ENCODE measurements at regions not wholly inside any gene's neighbourhood (a gene's known extent, or its start where the extent isn't known, plus 50 kb on each side); places are given as distances from the start of the nearest gene placed in this dataset.

DNA sequence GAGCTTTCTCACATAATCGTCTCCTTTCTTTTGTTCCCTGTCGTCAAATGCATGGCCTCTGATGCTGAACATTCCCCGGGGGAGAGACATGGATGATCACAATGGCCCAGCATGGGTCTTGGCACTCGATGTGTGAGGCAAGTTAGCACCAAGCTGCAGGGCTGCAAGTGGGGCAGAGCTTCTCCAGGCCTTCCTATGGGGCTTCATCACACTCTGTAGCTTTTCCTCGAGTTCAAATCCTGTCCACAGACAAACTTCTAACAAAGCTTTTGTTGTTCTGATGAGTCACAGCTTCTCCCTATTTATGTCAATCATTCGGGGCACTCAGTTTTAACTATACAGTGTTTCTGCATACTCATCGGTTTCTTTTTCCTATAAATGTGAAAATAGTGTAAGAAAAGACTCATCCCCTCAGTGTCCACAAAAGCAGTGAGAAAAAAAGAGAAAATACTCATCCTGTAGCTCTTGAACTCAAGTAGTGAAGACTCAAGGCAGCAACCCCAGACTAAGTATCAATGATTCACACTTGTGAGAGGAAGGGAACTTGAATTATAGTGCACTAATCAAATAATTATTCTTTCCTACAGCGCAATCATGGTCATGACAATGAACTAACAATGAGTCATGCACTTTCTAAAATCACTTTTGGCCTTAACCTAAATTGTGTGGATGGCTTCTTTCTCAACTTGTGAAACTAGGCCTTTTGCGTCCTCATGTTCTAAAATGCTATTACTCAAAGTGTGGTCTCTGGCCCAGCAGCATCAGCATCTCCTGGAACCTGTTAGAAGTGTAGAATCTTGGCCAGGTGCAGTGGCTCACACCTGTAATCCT is 68.4 kb upstream of the NOX3 start:
- TF ChIP-seq, protein P1, sequence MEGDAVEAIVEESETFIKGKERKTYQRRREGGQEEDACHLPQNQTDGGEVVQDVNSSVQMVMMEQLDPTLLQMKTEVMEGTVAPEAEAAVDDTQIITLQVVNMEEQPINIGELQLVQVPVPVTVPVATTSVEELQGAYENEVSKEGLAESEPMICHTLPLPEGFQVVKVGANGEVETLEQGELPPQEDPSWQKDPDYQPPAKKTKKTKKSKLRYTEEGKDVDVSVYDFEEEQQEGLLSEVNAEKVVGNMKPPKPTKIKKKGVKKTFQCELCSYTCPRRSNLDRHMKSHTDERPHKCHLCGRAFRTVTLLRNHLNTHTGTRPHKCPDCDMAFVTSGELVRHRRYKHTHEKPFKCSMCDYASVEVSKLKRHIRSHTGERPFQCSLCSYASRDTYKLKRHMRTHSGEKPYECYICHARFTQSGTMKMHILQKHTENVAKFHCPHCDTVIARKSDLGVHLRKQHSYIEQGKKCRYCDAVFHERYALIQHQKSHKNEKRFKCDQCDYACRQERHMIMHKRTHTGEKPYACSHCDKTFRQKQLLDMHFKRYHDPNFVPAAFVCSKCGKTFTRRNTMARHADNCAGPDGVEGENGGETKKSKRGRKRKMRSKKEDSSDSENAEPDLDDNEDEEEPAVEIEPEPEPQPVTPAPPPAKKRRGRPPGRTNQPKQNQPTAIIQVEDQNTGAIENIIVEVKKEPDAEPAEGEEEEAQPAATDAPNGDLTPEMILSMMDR (IDR thresholded peaks at IDR 0.05; ENCODE audit: poor library complexity, severe bottlenecking), result no peak
- peak; percentile 73 for ATAC-seq (ENCODE audit: low read depth)
- no peak for DNase-seq (ENCODE audit: low spot score)
- Histone ChIP-seq H3K36me3 (ENCODE audit: low read depth) (no peaks in the 10 kb centered on the region), H3K27ac (ENCODE audit: poor library complexity, severe bottlenecking) (peak overlapping the region; percentile 30), H3K9me3 (ENCODE audit: severe bottlenecking) (no peaks in the 10 kb centered on the region), H3K27me3 (ENCODE audit: insufficient read depth, poor library complexity, severe bottlenecking) (no peaks in the 10 kb centered on the region), H3K4me1 (ENCODE audit: insufficient read depth, poor library complexity, severe bottlenecking) (peaks cover 19% of the 10 kb centered on the region), H3K4me3 (ENCODE audit: severe bottlenecking) (no peak overlapping the region)

DNA sequence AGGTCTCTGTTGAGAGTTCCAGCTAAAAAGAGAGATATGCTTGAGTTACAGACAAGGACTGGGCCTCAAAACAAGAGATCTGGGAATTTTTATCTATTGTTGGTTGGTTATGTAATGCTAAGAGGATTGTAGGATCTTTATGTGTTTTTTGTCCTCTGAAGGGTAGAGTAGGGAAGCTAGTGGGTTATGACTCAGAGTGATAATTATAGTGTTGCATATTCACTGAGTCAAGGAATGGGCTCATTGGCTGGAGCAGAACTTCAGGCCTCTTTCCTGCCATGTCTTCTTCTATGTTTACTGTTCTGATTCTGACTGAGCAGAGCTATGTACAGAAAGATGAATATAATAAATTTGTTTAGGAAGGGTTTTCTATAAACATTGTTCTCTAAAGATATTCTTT is 66.1 kb upstream of the NOX3 start:
- Histone ChIP-seq H3K27ac (ENCODE audit: poor library complexity, severe bottlenecking) (no peak overlapping the region), H3K27me3 (ENCODE audit: insufficient read depth, poor library complexity, severe bottlenecking) (no peaks in the 10 kb centered on the region), H3K9me3 (ENCODE audit: severe bottlenecking) (no peaks in the 10 kb centered on the region), H3K4me3 (ENCODE audit: severe bottlenecking) (no peak overlapping the region), H3K4me1 (ENCODE audit: insufficient read depth, poor library complexity, severe bottlenecking) (peaks cover 11% of the 10 kb centered on the region), H3K36me3 (ENCODE audit: low read depth) (no peaks in the 10 kb centered on the region)
- DNase-seq (ENCODE audit: low spot score), result no peak
- TF ChIP-seq, protein P1 (IDR thresholded peaks at IDR 0.05; ENCODE audit: poor library complexity, severe bottlenecking), result no peak
- no peak for ATAC-seq (ENCODE audit: low read depth)

DNA sequence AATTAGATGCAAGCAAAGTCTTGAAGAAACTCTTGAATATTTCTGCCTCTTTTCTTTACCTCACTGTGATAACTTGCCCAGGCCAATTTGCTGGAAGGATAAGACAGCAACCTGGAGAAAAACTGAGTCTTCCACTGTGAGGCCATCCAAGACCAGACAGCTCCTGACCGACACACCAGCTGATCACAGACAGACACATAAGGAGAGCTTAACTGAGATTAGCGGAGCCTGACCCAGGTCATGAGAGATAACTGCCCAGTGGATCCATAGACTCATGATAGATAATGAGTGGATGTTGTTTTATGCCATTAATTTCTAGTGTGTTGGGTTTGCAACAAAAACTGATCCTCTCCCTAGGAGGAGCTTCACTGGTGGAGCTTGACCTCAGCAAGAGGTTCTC is 64.4 kb upstream of the NOX3 start:
- no peaks in the 10 kb centered on the region for H3K27me3 ChIP-seq (ENCODE audit: insufficient read depth, poor library complexity, severe bottlenecking)
- no peaks in the 10 kb centered on the region for H3K36me3 ChIP-seq (ENCODE audit: low read depth)
- ATAC-seq (ENCODE audit: low read depth), result no peak
- TF ChIP-seq, protein P1 (IDR thresholded peaks at IDR 0.05; ENCODE audit: poor library complexity, severe bottlenecking), result no peak
- H3K4me3 ChIP-seq (ENCODE audit: severe bottlenecking), result no peak overlapping the region
- no peak for DNase-seq (ENCODE audit: low spot score)
- peaks cover 11% of the 10 kb centered on the region for H3K4me1 ChIP-seq (ENCODE audit: insufficient read depth, poor library complexity, severe bottlenecking)
- H3K27ac ChIP-seq (ENCODE audit: poor library complexity, severe bottlenecking), result no peak overlapping the region
- no peaks in the 10 kb centered on the region for H3K9me3 ChIP-seq (ENCODE audit: severe bottlenecking)

DNA sequence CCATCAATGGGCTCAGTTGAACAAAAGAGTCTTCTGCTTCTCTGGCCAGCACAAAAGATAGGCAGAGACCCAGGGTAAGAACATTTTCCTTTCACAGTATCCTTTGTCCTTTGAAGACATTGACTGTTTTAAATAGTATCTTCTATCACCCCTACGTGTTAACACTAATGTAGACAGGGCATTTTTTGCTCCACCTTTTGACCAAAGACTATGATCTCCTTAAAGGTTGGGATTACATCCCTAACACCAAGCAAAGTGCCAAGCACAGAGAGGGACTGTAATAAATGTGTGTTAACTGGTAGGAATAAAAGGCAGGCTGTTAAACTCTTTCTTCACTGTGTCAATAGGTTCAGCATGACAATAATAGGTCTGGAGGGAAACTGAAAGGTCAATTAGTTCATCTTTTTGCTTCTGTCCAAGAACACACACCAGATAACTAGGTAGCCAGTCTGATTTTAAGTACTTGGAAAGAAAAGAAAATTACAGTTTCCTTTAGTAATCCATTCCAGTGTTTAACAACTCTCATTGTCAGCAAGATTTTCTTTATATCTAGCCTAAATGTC is 63.6 kb upstream of the NOX3 start:
- DNase-seq (ENCODE audit: low spot score), result no peak
- no peak for ATAC-seq (ENCODE audit: low read depth)
- no peaks in the 10 kb centered on the region for H3K36me3 ChIP-seq (ENCODE audit: low read depth)

More for the DNA sequence above, 63.6 kb upstream of the NOX3 start:
- no peaks in the 10 kb centered on the region for H3K9me3 ChIP-seq (ENCODE audit: severe bottlenecking)
- no peak overlapping the region for H3K27ac ChIP-seq (ENCODE audit: poor library complexity, severe bottlenecking)
- H3K27me3 ChIP-seq (ENCODE audit: insufficient read depth, poor library complexity, severe bottlenecking), result no peaks in the 10 kb centered on the region
- H3K4me1 ChIP-seq (ENCODE audit: insufficient read depth, poor library complexity, severe bottlenecking), result peaks cover 6% of the 10 kb centered on the region
- no peak overlapping the region for H3K4me3 ChIP-seq (ENCODE audit: severe bottlenecking)
- TF ChIP-seq, protein P1 (IDR thresholded peaks at IDR 0.05; ENCODE audit: poor library complexity, severe bottlenecking), result no peak

All from RWPE2 (cell line).